Activated CD4-positive, alpha-beta memory T cell treated with anti-CD3 and anti-CD28 coated beads for 36 hours (primary cell): ENCODE measurements at regions not wholly inside any gene's neighbourhood (a gene's known extent, or its start where the extent isn't known, plus 50 kb on each side); places are given as distances from the start of the nearest gene placed in this dataset.

Experiments
- CTCF ChIA-PET: fragments of 350-600 bp; sonication (Branson Sonifier 250); formaldehyde crosslinking; loops from one replicate; lab custom pipeline; 2021; ENCODE audit warnings: antibody characterized with exemption, inconsistent platforms; lab: Charles Lee
- POLR2A ChIA-PET: fragments of 350-600 bp; sonication (Branson Sonifier 250); formaldehyde crosslinking; loops from one replicate; lab custom pipeline; 2021; ENCODE audit warnings: antibody characterized with exemption; lab: Charles Lee
- DNase-seq: peaks from one replicate; pipeline ENCODE4 v3.0.0-alpha.2; 2020
- H3K27ac Mint-ChIP-seq: one replicate; pipeline ENCODE4 v1.8.0; 2021; ENCODE audit warnings: mixed read lengths
- H3K27me3 Mint-ChIP-seq: one replicate; pipeline ENCODE4 v1.8.0; 2021; ENCODE audit warnings: mixed read lengths
- H3K36me3 Mint-ChIP-seq: one replicate; pipeline ENCODE4 v1.8.0; 2021; ENCODE audit warnings: mixed read lengths
- H3K4me1 Mint-ChIP-seq: one replicate; pipeline ENCODE4 v1.8.0; 2021; ENCODE audit warnings: low read depth, mixed read lengths
- H3K4me3 Mint-ChIP-seq: one replicate; pipeline ENCODE4 v1.8.0; 2021; ENCODE audit warnings: mild to moderate bottlenecking, mixed read lengths
- H3K9me3 Mint-ChIP-seq: one replicate; pipeline ENCODE4 v1.8.0; 2021; ENCODE audit warnings: mixed read lengths
- intact Hi-C: fragments of 100-400 bp; cut with micrococcal nuclease; formaldehyde crosslinking; loops from one replicate; pipeline ENCODE4 v1.15.1; 2023

GRCh38 chr10:3613318-3613717 is 171.7 kb downstream of the KLF6 start:
- Mint-ChIP-seq H3K27me3 (no peaks in the 10 kb centered on the region), H3K4me3 (no peak overlapping the region), H3K4me1 (no peaks in the 10 kb centered on the region), H3K27ac (no peak overlapping the region), H3K36me3 (peaks cover 19% of the 10 kb centered on the region), H3K9me3 (peaks cover 34% of the 10 kb centered on the region)
- ChIA-PET CTCF (interaction anchor here (0.6 kb wide), 1 partner anchor 123 kb away, joined by 3 read pairs; no protein-coding TSS in a partner anchor), POLR2A (no interaction called here)
- DNase-seq: no peak
- intact Hi-C loops: no loop called here

- H3K27me3 Mint-ChIP-seq: no peaks in the 10 kb centered on the region
These were observed 172.6 kb downstream of the KLF6 start for GRCh38 chr10:3612183-3613001.

GRCh38 chr10:3606309-3606708 is 178.7 kb downstream of the KLF6 start:
- Mint-ChIP-seq H3K27ac (peak overlapping the region; percentile 55), H3K36me3 (peaks cover 20% of the 10 kb centered on the region), H3K27me3 (no peaks in the 10 kb centered on the region), H3K9me3 (peaks cover 43% of the 10 kb centered on the region), H3K4me1 (peaks cover 18% of the 10 kb centered on the region), H3K4me3 (no peak overlapping the region)
- intact Hi-C loops: loop anchor here (1.0 to 5.0 kb wide), 4 partner anchors 16 to 171 kb away; no protein-coding TSS in a partner anchor
- ChIA-PET POLR2A (interaction anchor here (1.0 kb wide), 1 partner anchor 159 kb away, joined by 3 read pairs; no protein-coding TSS in a partner anchor), CTCF (no interaction called here)
- no peak for DNase-seq

More at GRCh38 chr10:3612183-3613001, 172.6 kb downstream of the KLF6 start:
- H3K36me3 Mint-ChIP-seq: peaks cover 24% of the 10 kb centered on the region
- CTCF ChIA-PET: no interaction called here
- no peak overlapping the region for H3K4me3 Mint-ChIP-seq
- POLR2A ChIA-PET: interaction anchor here (0.6 kb wide), 1 partner anchor 173 kb away, joined by 3 read pairs; no protein-coding TSS in a partner anchor
- DNase-seq: no peak
- H3K4me1 Mint-ChIP-seq: no peaks in the 10 kb centered on the region
- intact Hi-C loops: no loop called here
- no peak overlapping the region for H3K27ac Mint-ChIP-seq
- peaks cover 43% of the 10 kb centered on the region for H3K9me3 Mint-ChIP-seq

GRCh38 chr10:3605882-3606281 is 179.1 kb downstream of the KLF6 start:
- intact Hi-C loops: loop anchor here (1.0 to 5.0 kb wide), 4 partner anchors 16 to 171 kb away; no protein-coding TSS in a partner anchor
- POLR2A ChIA-PET: interaction anchor here (1.0 kb wide), 1 partner anchor 159 kb away, joined by 3 read pairs; no protein-coding TSS in a partner anchor
- H3K4me1 Mint-ChIP-seq: peaks cover 18% of the 10 kb centered on the region

GRCh38 chr10:3595736-3596135 is 189.3 kb downstream of the KLF6 start:
- Mint-ChIP-seq H3K27ac (no peak overlapping the region), H3K4me3 (no peak overlapping the region), H3K4me1 (peaks cover 3% of the 10 kb centered on the region), H3K36me3 (no peaks in the 10 kb centered on the region), H3K27me3 (peaks cover 8% of the 10 kb centered on the region), H3K9me3 (no peaks in the 10 kb centered on the region)
- ChIA-PET POLR2A (no interaction called here), CTCF (interaction anchor here (1.3 kb wide), 1 partner anchor 1061 kb away, joined by 3 read pairs; no protein-coding TSS in a partner anchor)
- intact Hi-C loops: no loop called here
- DNase-seq: no peak

More at GRCh38 chr10:3605882-3606281, 179.1 kb downstream of the KLF6 start:
- Mint-ChIP-seq H3K27me3 (no peaks in the 10 kb centered on the region), H3K27ac (peak overlapping the region; percentile 55), H3K4me3 (no peak overlapping the region), H3K36me3 (peaks cover 19% of the 10 kb centered on the region), H3K9me3 (peaks cover 40% of the 10 kb centered on the region)
- DNase-seq: peak; percentile 20
- CTCF ChIA-PET: interaction anchor here (0.8 to 1.2 kb wide), 2 partner anchors 15 to 16 kb away, joined by 3 to 4 read pairs; no protein-coding TSS in a partner anchor

GRCh38 chr10:3593611-3594010 is 191.4 kb downstream of the KLF6 start:
- no peaks in the 10 kb centered on the region for H3K9me3 Mint-ChIP-seq
- DNase-seq: no peak
- H3K36me3 Mint-ChIP-seq: no peaks in the 10 kb centered on the region
- H3K27ac Mint-ChIP-seq: no peak overlapping the region
- POLR2A ChIA-PET: no interaction called here
- CTCF ChIA-PET: no interaction called here
- H3K27me3 Mint-ChIP-seq: peaks cover 2% of the 10 kb centered on the region
- H3K4me3 Mint-ChIP-seq: no peak overlapping the region
- intact Hi-C loops: no loop called here
- H3K4me1 Mint-ChIP-seq: peaks cover under 1% of the 10 kb centered on the region

- POLR2A ChIA-PET: no interaction called here
- no peak overlapping the region for H3K27ac Mint-ChIP-seq
These were observed 192.6 kb downstream of the KLF6 start for GRCh38 chr10:3592424-3592823.

GRCh38 chr10:3588816-3589215 is 196.2 kb downstream of the KLF6 start:
- H3K36me3 Mint-ChIP-seq: no peaks in the 10 kb centered on the region
- intact Hi-C loops: no loop called here

More at GRCh38 chr10:3592424-3592823, 192.6 kb downstream of the KLF6 start:
- DNase-seq: no peak
- Mint-ChIP-seq H3K4me3 (no peak overlapping the region), H3K36me3 (no peaks in the 10 kb centered on the region), H3K4me1 (no peaks in the 10 kb centered on the region), H3K9me3 (no peaks in the 10 kb centered on the region), H3K27me3 (peaks cover 2% of the 10 kb centered on the region)
- intact Hi-C loops: no loop called here
- CTCF ChIA-PET: no interaction called here

GRCh38 chr10:3588346-3588745 is 196.7 kb downstream of the KLF6 start:
- no peak for DNase-seq
- Mint-ChIP-seq H3K27ac (no peak overlapping the region), H3K27me3 (peaks cover 2% of the 10 kb centered on the region), H3K9me3 (no peaks in the 10 kb centered on the region), H3K36me3 (no peaks in the 10 kb centered on the region), H3K4me3 (no peak overlapping the region), H3K4me1 (no peaks in the 10 kb centered on the region)
- POLR2A ChIA-PET: no interaction called here
- intact Hi-C loops: no loop called here
- CTCF ChIA-PET: no interaction called here

More at GRCh38 chr10:3588816-3589215, 196.2 kb downstream of the KLF6 start:
- Mint-ChIP-seq H3K9me3 (no peaks in the 10 kb centered on the region), H3K27ac (no peak overlapping the region), H3K27me3 (peaks cover 2% of the 10 kb centered on the region), H3K4me3 (no peak overlapping the region), H3K4me1 (no peaks in the 10 kb centered on the region)
- ChIA-PET CTCF (no interaction called here), POLR2A (no interaction called here)
- no peak for DNase-seq

- intact Hi-C loops: no loop called here
- Mint-ChIP-seq H3K4me1 (peaks cover 4% of the 10 kb centered on the region), H3K4me3 (no peak overlapping the region), H3K27me3 (peaks cover 2% of the 10 kb centered on the region), H3K36me3 (no peaks in the 10 kb centered on the region), H3K27ac (no peak overlapping the region), H3K9me3 (no peaks in the 10 kb centered on the region)
- ChIA-PET POLR2A (no interaction called here), CTCF (interaction anchor here (1.2 kb wide), 1 partner anchor 12 kb away, joined by 3 read pairs; no protein-coding TSS in a partner anchor)
- no peak for DNase-seq
These were observed 199.9 kb downstream of the KLF6 start for GRCh38 chr10:3584926-3585784.

GRCh38 chr10:3580565-3580964 is 204.4 kb downstream of the KLF6 start:
- H3K27ac Mint-ChIP-seq: no peak overlapping the region
- DNase-seq: no peak
- intact Hi-C loops: no loop called here
- H3K27me3 Mint-ChIP-seq: peaks cover 2% of the 10 kb centered on the region
- H3K9me3 Mint-ChIP-seq: no peaks in the 10 kb centered on the region
- H3K4me1 Mint-ChIP-seq: peaks cover 21% of the 10 kb centered on the region
- no peak overlapping the region for H3K4me3 Mint-ChIP-seq
- H3K36me3 Mint-ChIP-seq: no peaks in the 10 kb centered on the region
- ChIA-PET CTCF (no interaction called here), POLR2A (no interaction called here)

GRCh38 chr10:3579845-3580244 is 205.2 kb downstream of the KLF6 start:
- no peaks in the 10 kb centered on the region for H3K9me3 Mint-ChIP-seq
- ChIA-PET POLR2A (no interaction called here), CTCF (no interaction called here)
- H3K4me3 Mint-ChIP-seq: no peak overlapping the region
- H3K27ac Mint-ChIP-seq: peak overlapping the region; percentile 71
- H3K27me3 Mint-ChIP-seq: peaks cover 2% of the 10 kb centered on the region
- no peaks in the 10 kb centered on the region for H3K36me3 Mint-ChIP-seq
- intact Hi-C loops: no loop called here
- peak; percentile 31 for DNase-seq
- peaks cover 21% of the 10 kb centered on the region for H3K4me1 Mint-ChIP-seq
